Activated naive CD4-positive, alpha-beta T cell treated with anti-CD3 and anti-CD28 coated beads, Interleukin-2, amount 50 U/mL, for 72 hours (primary cell): ENCODE measurements at regions not wholly inside any gene's neighbourhood (a gene's known extent, or its start where the extent isn't known, plus 50 kb on each side); places are given as distances from the start of the nearest gene placed in this dataset.
"Not testable (repeated sequence)": the region's sequence is repeated elsewhere in the genome, so short reads cannot be mapped to it uniquely, and the experiment has no call there.

Experiments used
- ATAC-seq, 2 donors: fragments of 150-1000 bp; cut with Tn5 transposase; 2 replicates each; pipeline ENCODE4 v1.10.0; 2021; ENCODE audit warnings: mild to moderate bottlenecking in 2 of 2, moderate library complexity in 2 of 2
- DNase-seq, 2 donors: peaks; one replicate each; pipeline ENCODE4 v3.0.0; 2021 to 2022; ENCODE audit warnings: low spot score in 2 of 2
- H3K27ac Mint-ChIP-seq, 2 donors: one replicate each; pipeline ENCODE4 v1.8.0; 2022; ENCODE audit warnings: mild to moderate bottlenecking in 2 of 2, mixed read lengths in 2 of 2
- H3K36me3 Mint-ChIP-seq, 2 donors: one replicate each; pipeline ENCODE4 v1.8.0; 2022; ENCODE audit warnings: mixed read lengths in 2 of 2
- H3K9me3 Mint-ChIP-seq, 2 donors: one replicate each; pipeline ENCODE4 v1.8.0; 2022; ENCODE audit warnings: mixed read lengths in 2 of 2

DNA sequence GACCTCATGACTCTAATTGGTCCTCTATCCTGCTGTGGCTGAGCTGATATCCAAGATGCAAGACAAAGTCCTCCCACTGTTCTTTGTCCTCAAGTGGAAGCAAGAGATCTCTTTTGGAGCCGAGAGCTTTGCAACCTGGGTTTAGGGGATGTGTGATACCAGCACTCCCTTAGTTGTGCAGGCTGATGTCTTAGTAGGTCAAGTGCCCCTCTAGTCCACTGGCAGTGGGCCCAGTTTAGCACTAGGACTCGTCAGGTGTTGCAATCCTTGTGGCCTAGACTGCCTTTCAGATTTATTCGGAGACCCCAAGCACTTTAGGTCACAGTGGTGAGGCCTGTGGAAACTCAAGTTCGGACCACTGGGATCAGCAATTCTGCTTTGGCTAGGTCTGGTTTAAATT, 64.0 kb downstream of the GPRASP3 start:
- no peak for ATAC-seq
- H3K9me3 Mint-ChIP-seq = peaks cover 0 to 5% of the 10 kb centered on the region in 2 donors
- H3K36me3 Mint-ChIP-seq = peaks cover 21 to 33% of the 10 kb centered on the region in 2 donors

DNA sequence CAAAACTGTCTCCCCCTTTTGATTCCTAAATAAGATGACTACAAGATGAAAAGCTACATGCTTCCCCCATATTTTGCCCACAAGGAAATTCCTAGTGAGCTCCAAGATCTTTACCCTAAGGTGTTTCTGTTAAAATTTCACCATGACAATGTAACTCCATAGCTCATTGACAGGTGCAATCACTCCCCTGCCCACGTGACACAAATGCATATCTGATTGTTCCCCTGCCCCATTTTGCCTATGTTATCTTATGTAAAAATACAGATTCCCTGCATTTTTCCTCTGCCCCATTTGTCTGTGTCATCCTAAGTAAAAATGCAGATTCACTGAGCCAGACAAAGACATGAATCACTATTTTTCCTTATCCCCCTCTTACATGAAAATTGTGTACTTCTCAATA, 66.7 kb downstream of the GPRASP3 start:
- DNase-seq (no peak), ATAC-seq (no peak)
- Mint-ChIP-seq H3K27ac (no peak overlapping the region), H3K9me3 (peaks cover 0 to 5% of the 10 kb centered on the region in 2 donors), H3K36me3 (peaks cover 15 to 32% of the 10 kb centered on the region in 2 donors)

More for the DNA sequence above, 64.0 kb downstream of the GPRASP3 start:
- no peak overlapping the region for H3K27ac Mint-ChIP-seq
- no peak for DNase-seq

GRCh38 chrX:102808336-102808735, 87.8 kb downstream of the GPRASP3 start:
- Mint-ChIP-seq H3K36me3 (no peaks in the 10 kb centered on the region), H3K27ac (no peak overlapping the region), H3K9me3 (no peaks in the 10 kb centered on the region)
- no peak for DNase-seq
- ATAC-seq = no peak

DNA sequence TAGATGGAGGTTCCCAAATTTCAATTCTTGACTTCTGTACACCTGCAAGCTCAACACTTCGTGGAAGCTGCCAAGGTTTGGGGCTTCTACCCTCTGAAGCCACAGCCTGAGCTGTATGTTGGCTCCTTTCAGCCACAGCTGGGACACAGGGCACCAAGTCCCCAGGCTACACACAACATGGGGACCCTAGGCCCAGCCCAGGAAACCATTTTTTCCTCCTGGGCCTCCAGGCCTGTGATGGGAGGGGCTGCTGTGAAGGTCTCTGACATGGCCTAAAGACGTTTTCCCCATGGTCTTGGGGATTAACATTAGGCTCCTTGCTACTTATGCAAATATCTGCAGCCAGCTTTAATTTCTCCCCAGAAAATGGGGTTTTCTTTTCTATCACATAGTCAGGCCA, 97.7 kb downstream of the GPRASP3 start:
- DNase-seq, H3K27ac Mint-ChIP-seq, ATAC-seq: not testable (repeated sequence)
- H3K36me3 Mint-ChIP-seq = peaks cover 19 to 21% of the 10 kb centered on the region in 2 donors
- peaks cover 11 to 14% of the 10 kb centered on the region in 2 donors for H3K9me3 Mint-ChIP-seq

DNA sequence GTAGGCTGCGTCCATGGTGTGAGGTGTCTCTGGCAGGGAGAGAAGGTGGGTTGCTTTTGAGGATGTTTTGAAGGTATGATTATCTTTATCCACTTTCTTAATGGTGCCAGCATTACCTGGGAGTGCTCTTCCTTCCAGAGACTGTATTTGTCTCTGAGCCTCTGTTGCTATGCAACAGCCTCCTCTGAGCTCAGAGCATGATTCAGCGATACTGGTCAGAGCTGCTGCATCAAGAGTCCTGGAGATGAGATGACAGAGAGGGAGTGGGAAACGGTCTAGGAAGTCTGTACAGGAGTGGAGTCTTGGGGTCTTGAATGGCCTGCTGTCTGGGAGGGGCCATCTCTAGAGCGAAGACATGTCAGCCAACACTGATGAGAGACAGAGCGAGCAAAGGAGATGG, 104.4 kb upstream of the RAB40AL start:
- H3K9me3 Mint-ChIP-seq = no peaks in the 10 kb centered on the region
- no peaks in the 10 kb centered on the region for H3K36me3 Mint-ChIP-seq
- peak overlapping the region in 1 of 2 donors; percentile 68 for H3K27ac Mint-ChIP-seq
- no peak for ATAC-seq
- no peak for DNase-seq

- no peak overlapping the region for H3K27ac Mint-ChIP-seq
- no peaks in the 10 kb centered on the region for H3K9me3 Mint-ChIP-seq
- DNase-seq = no peak
- no peak for ATAC-seq
- H3K36me3 Mint-ChIP-seq = no peaks in the 10 kb centered on the region
These were observed 103.9 kb upstream of the RAB40AL start for GRCh38 chrX:102833136-102833535.

DNA sequence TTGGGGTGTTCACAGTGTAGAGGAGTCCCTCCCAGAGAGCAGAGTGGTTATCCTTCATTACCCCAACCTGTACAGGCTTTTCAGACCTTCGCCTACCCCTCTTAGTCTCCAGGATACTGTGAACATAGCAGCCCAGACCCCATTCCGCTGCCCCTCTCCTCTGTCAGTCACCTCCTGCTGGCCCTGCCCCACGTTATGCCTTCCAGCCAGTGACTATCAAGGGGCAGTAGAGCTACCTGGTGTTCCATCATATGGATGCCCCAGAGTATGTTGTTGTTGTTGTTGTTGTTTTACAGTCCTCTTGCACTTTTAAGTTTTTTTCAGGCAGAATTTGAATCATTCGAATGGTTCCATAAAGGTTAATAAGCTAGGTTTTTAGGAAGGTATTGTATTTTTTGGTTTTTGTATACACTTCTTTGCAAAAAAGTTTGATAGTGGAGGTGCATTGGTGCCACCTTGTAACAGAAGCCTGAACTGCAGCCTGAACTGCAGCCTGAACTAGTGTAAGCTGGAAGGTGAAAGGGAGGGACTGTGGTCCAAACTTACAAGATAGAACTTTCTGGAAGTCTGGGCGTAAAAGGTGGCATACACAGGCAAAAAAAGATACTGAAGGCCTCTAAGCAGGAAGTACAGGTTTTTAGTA, 101.4 kb upstream of the RAB40AL start:
- DNase-seq (no peak), ATAC-seq (no peak)
- Mint-ChIP-seq H3K27ac (no peak overlapping the region), H3K9me3 (no peaks in the 10 kb centered on the region), H3K36me3 (no peaks in the 10 kb centered on the region)

DNA sequence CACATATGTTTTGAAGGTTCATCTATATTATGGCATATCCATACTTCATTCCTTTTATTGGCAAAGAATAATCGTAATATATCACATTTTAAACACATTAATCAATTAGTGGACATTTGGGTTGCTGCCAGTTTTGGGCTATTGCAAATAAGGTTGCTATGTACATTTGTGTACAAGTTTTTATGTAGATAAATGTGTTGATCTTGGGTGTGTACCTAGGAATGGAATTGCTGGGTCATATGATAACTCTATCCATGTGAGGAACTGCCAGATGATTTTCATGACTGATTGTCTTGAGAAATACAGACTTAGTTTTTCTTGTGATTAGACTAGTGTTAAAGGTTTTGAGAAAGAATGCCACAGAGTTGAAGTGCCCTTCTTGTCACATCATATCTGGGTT, 99.2 kb upstream of the RAB40AL start:
- no peak for DNase-seq
- no peak for ATAC-seq
- Mint-ChIP-seq H3K9me3 (no peaks in the 10 kb centered on the region), H3K36me3 (no peaks in the 10 kb centered on the region), H3K27ac (no peak overlapping the region)

GRCh38 chrX:102840871-102841705, 96.0 kb upstream of the RAB40AL start:
- no peak for DNase-seq
- Mint-ChIP-seq H3K9me3 (no peaks in the 10 kb centered on the region), H3K27ac (no peak overlapping the region), H3K36me3 (no peaks in the 10 kb centered on the region)
- no peak for ATAC-seq

- Mint-ChIP-seq H3K36me3 (no peaks in the 10 kb centered on the region), H3K27ac (no peak overlapping the region), H3K9me3 (no peaks in the 10 kb centered on the region)
- ATAC-seq (no peak), DNase-seq (no peak)
These were observed 95.4 kb upstream of the RAB40AL start for GRCh38 chrX:102841706-102842003.

GRCh38 chrX:102845020-102845419, 92.1 kb upstream of the RAB40AL start:
- Mint-ChIP-seq H3K27ac (no peak overlapping the region), H3K9me3 (no peaks in the 10 kb centered on the region), H3K36me3 (no peaks in the 10 kb centered on the region)
- no peak for DNase-seq
- no peak for ATAC-seq

DNA sequence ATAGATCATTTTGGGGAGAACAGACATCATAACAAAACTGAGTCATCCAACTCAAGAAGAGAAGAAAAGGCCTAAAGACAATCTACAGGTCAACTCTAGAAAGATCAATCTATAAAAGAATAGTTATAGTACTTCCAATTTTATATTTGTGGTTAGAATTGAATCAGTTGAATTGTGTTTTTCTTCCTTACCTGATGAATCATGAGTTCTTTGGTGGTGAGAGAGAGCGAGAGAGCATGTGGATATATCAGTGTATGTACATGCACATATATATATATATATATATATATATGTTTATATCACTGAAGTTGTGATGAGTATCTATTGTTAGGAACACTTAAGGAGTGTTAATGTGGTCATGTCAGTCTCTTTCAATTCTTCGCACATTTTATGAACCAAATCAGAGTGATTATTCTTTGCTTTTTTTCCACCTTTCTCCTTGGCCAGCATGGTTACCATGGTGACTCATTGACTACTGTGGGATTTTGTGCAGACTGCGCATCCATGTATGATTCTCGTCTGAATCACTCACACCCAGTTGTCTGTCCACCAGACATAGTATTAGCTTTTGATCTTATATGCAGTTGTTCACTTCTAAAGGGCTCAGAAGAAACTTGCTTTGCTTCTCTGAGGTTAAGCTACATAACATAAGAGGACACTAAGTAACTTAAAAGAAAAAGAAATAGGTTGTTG, 90.4 kb upstream of the RAB40AL start:
- no peak overlapping the region for H3K27ac Mint-ChIP-seq
- DNase-seq = no peak
- no peaks in the 10 kb centered on the region for H3K36me3 Mint-ChIP-seq
- peak in 1 of 2 donors; percentile 71 for ATAC-seq
- no peaks in the 10 kb centered on the region for H3K9me3 Mint-ChIP-seq

DNA sequence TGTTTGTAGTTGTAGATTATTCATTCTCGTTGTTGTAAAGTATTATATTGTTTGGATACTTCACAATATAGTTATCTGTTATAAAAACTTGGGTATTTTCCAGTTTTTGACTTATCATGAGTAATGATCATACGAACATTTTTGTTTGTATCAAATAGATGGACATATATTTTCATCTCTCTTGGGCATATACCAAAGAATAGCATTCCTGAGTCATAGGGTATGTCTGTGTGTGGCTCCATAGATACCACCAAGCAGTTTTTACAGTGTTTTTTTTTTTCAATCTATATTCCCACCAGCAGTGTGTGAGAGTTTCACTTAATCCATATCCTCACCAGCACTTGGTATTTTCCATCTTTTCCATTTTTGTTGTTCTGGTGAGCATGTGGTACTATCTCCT, 89.7 kb upstream of the RAB40AL start:
- no peak for DNase-seq
- no peaks in the 10 kb centered on the region for H3K36me3 Mint-ChIP-seq
- H3K27ac Mint-ChIP-seq = no peak overlapping the region
- no peaks in the 10 kb centered on the region for H3K9me3 Mint-ChIP-seq
- ATAC-seq = no peak

- no peaks in the 10 kb centered on the region for H3K9me3 Mint-ChIP-seq
- DNase-seq (no peak), ATAC-seq (no peak)
- no peaks in the 10 kb centered on the region for H3K36me3 Mint-ChIP-seq
- no peak overlapping the region for H3K27ac Mint-ChIP-seq
These were observed 87.7 kb upstream of the RAB40AL start for GRCh38 chrX:102849396-102849795.

DNA sequence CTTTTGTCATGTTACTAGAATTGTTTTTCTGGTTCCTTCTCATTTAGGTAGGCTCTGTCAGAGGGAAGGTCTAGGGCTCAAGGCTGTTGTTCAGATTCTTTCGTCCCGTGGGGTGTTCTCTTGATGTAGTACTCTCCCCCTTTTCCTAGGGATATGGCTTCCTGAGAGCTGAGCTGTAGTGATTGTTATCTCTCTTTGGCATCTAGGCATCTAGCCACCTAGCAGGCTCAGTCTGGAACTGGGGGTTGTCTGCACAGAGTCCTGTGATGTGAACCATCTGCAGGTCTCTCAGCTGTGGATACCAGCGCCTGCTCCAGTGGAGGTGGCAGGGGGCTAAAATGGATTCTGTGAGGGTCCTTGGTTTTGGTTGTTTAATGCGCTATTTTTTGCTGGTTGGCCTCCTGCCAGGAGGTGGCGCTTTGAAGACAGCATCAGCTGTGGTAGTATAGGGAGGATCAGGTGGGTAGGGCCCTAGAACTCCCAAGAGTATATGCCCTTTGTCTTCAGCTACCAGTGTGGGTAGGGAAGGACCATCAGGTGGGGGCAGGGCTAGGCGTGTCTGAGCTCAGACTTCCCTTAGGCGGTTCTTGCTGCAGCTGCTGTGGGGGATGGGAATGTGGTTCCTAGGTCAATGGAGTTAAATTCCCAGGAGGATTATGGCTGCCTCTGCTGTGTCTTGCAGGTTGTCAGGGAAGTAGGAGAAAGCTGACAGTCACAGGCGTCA, 78.1 kb upstream of the RAB40AL start:
- not testable (repeated sequence) for DNase-seq, ATAC-seq, H3K9me3 Mint-ChIP-seq, H3K36me3 Mint-ChIP-seq, H3K27ac Mint-ChIP-seq

DNA sequence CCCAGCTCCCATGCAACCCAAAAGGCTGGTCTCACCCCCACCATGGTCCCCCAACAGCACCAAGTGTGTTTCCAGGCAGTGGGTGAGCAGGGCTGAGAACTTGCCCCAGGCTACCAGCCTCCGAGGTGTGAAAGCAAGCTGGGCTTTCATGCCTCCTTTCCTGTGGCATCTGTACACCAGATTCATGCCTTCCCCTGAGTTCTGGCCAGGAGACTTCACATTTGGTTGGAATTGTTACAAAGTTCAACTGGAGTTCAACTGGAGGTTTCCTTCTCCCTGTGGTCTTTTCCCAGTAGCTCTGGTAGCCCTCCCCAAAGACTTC, 77.6 kb upstream of the RAB40AL start:
- H3K36me3 Mint-ChIP-seq = no peaks in the 10 kb centered on the region
- no peaks in the 10 kb centered on the region for H3K9me3 Mint-ChIP-seq
- DNase-seq = no peak
- no peak for ATAC-seq
- H3K27ac Mint-ChIP-seq = no peak overlapping the region

DNA sequence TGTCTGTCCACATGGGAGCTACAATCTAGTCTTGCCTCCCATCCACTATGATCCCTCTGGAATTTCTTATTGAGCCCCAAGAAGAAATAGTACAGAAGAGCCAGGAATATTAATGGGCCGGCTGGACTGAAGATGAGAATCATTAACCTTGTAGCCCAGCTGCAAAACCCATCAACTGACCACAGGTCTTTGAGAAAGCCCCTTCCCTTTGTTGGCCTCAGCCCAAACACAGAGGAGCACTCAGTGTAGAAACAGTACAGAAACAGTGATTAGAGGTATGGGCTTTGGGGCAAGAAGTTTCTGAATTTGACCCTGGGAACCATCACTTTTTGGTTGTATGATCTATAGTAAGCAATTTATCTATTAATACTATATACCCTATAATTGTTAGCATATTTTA, 76.8 kb upstream of the RAB40AL start:
- H3K27ac Mint-ChIP-seq = no peak overlapping the region
- no peak for DNase-seq
- no peaks in the 10 kb centered on the region for H3K36me3 Mint-ChIP-seq
- ATAC-seq = no peak
- no peaks in the 10 kb centered on the region for H3K9me3 Mint-ChIP-seq
